H9 (cell line): ENCODE measurements at regions not wholly inside any gene's neighbourhood (a gene's known extent, or its start where the extent isn't known, plus 50 kb on each side); places are given as distances from the start of the nearest gene placed in this dataset.

Experiments used
- DNase-seq: peaks from one replicate; pipeline ENCODE4 v3.0.0-alpha.2; 2017
- H2AFZ ChIP-seq: one replicate; pipeline ENCODE4 v1.6.1; 2013; ENCODE audit warnings: mild to moderate bottlenecking, low read length, control low read depth, moderate library complexity
- H2AK5ac ChIP-seq: 2 replicates; pipeline ENCODE4 v1.6.1; 2013; ENCODE audit warnings: low read length, control low read depth, mixed read lengths; ENCODE audit not compliant: insufficient read length
- H2BK120ac ChIP-seq: one replicate; pipeline ENCODE4 v1.6.1; 2013; ENCODE audit warnings: low read depth, mild to moderate bottlenecking, low read length, control low read depth, inconsistent platforms; ENCODE audit not compliant: poor library complexity, severe bottlenecking
- H2BK12ac ChIP-seq: 2 replicates; pipeline ENCODE4 v1.6.1; 2013; ENCODE audit warnings: low read length, control low read depth, mixed read lengths, low read depth; ENCODE audit not compliant: insufficient read length
- H2BK15ac ChIP-seq: 2 replicates; pipeline ENCODE4 v1.6.1; 2013; ENCODE audit warnings: low read depth, low read length, control low read depth
- H2BK20ac ChIP-seq: one replicate; pipeline ENCODE4 v1.6.1; 2013; ENCODE audit warnings: low read depth, mild to moderate bottlenecking, low read length, control low read depth, inconsistent platforms; ENCODE audit not compliant: poor library complexity, severe bottlenecking
- H2BK5ac ChIP-seq: 2 replicates; pipeline ENCODE4 v1.6.1; 2013; ENCODE audit warnings: low read length, control low read depth, mixed read lengths; ENCODE audit not compliant: insufficient read length
- H3K14ac ChIP-seq: 2 replicates; pipeline ENCODE4 v1.6.1; 2013; ENCODE audit warnings: low read length, control low read depth; ENCODE audit not compliant: insufficient read depth
- H3K18ac ChIP-seq: 2 replicates; pipeline ENCODE4 v1.6.1; 2013; ENCODE audit warnings: low read depth, mild to moderate bottlenecking, mixed read lengths, low read length, control low read depth; ENCODE audit not compliant: insufficient read length
- H3K23ac ChIP-seq: 2 replicates; pipeline ENCODE4 v1.6.1; 2013; ENCODE audit warnings: low read length, control low read depth, mixed read lengths, low read depth; ENCODE audit not compliant: insufficient read length
- H3K23me2 ChIP-seq: 2 replicates; pipeline ENCODE4 v1.6.1; 2013; ENCODE audit warnings: low read depth, mild to moderate bottlenecking, mixed read lengths, low read length, control low read depth; ENCODE audit not compliant: insufficient read length, poor library complexity, severe bottlenecking
- H3K27ac ChIP-seq: 2 replicates; pipeline ENCODE4 v1.5.1; 2013; ENCODE audit warnings: low read length, control low read depth, mixed read lengths, low read depth; ENCODE audit not compliant: insufficient read length
- H3K27me3 ChIP-seq: 2 replicates; pipeline ENCODE4 v1.6.1; 2013; ENCODE audit warnings: low read length, control low read depth, inconsistent platforms; ENCODE audit not compliant: insufficient read depth
- H3K4ac ChIP-seq: 2 replicates; pipeline ENCODE4 v1.6.1; 2013; ENCODE audit warnings: low read depth, mild to moderate bottlenecking, control low read depth, inconsistent platforms, low read length, moderate library complexity
- H3K4me1 ChIP-seq: 2 replicates; pipeline ENCODE4 v1.6.1; 2013; ENCODE audit warnings: low read length, control low read depth, inconsistent platforms; ENCODE audit not compliant: insufficient read depth
- H3K4me2 ChIP-seq: 2 replicates; pipeline ENCODE4 v1.6.1; 2013; ENCODE audit warnings: low read length, control low read depth, mixed read lengths; ENCODE audit not compliant: insufficient read length, insufficient read depth
- H3K56ac ChIP-seq: 2 replicates; pipeline ENCODE4 v1.6.1; 2013; ENCODE audit warnings: low read depth, mild to moderate bottlenecking, mixed read lengths, low read length, control low read depth; ENCODE audit not compliant: insufficient read length
- H3K79me1 ChIP-seq: 2 replicates; pipeline ENCODE4 v1.6.1; 2013; ENCODE audit warnings: low read depth, mild to moderate bottlenecking, moderate library complexity, low read length, control low read depth, inconsistent platforms; ENCODE audit not compliant: insufficient read depth, poor library complexity, severe bottlenecking
- H3K79me2 ChIP-seq: 2 replicates; pipeline ENCODE4 v1.6.1; 2013; ENCODE audit warnings: low read length, control low read depth, inconsistent platforms; ENCODE audit not compliant: insufficient read depth
- H3K9ac ChIP-seq: 2 replicates; pipeline ENCODE4 v1.6.1; 2013; ENCODE audit warnings: low read length, control low read depth, mixed read lengths; ENCODE audit not compliant: insufficient read length; ENCODE audit errors: extremely low read depth
- H3K9me3 ChIP-seq: one replicate; pipeline ENCODE4 v1.6.1; 2013; ENCODE audit warnings: low read depth, low read length, inconsistent platforms; ENCODE audit not compliant: control insufficient read depth
- H3T11ph ChIP-seq: one replicate; pipeline ENCODE4 v1.6.1; 2013; ENCODE audit warnings: mild to moderate bottlenecking, low read length, control low read depth, inconsistent platforms
- H4K20me1 ChIP-seq: one replicate; pipeline ENCODE4 v1.6.1; 2013; ENCODE audit not compliant: control insufficient read depth, insufficient read length, insufficient read depth
- H4K5ac ChIP-seq: 2 replicates; pipeline ENCODE4 v1.6.1; 2013; ENCODE audit warnings: low read depth, mild to moderate bottlenecking, mixed read lengths, low read length, control low read depth; ENCODE audit not compliant: insufficient read length
- H4K8ac ChIP-seq: replicated peaks from 2 replicates; pipeline ENCODE4 v1.6.1; 2013; ENCODE audit warnings: low read length, control low read depth, mixed read lengths, low read depth; ENCODE audit not compliant: insufficient read length
- H4K91ac ChIP-seq: 2 replicates; pipeline ENCODE4 v1.6.1; 2013; ENCODE audit warnings: low read depth, mild to moderate bottlenecking, moderate library complexity, mixed read lengths, low read length, control low read depth; ENCODE audit not compliant: insufficient read length
- H3K27ac Mint-ChIP-seq, 3 experiments: 2 replicates in 2 of 3; 3 replicates in 1 of 3; pipeline ENCODE4 v1.8.0; 2020 to 2021; ENCODE audit warnings: mixed read lengths in 3 of 3, mild to moderate bottlenecking in 1 of 3, moderate library complexity in 1 of 3
- H3K27me3 Mint-ChIP-seq: 2 replicates; pipeline ENCODE4 v1.8.0; 2021; ENCODE audit warnings: low read depth, mild to moderate bottlenecking, moderate library complexity, mixed read lengths
- H3K36me3 Mint-ChIP-seq, 3 experiments: 2 replicates in 2 of 3; 3 replicates in 1 of 3; pipeline ENCODE4 v1.8.0; 2020 to 2021; ENCODE audit warnings: low read depth in 3 of 3, mixed read lengths in 3 of 3; ENCODE audit not compliant: insufficient read depth in 1 of 3
- H3K4me1 Mint-ChIP-seq, 2 experiments: 2 replicates each; pipeline ENCODE4 v1.8.0; 2020; ENCODE audit warnings: mixed read lengths in 2 of 2
- H3K4me3 Mint-ChIP-seq, 2 experiments: 2 replicates in 1 of 2; 3 replicates in 1 of 2; pipeline ENCODE4 v1.8.0; 2020 to 2021; ENCODE audit warnings: mild to moderate bottlenecking in 2 of 2, mixed read lengths in 2 of 2, moderate library complexity in 1 of 2
- H3K9me3 Mint-ChIP-seq, 2 experiments: 2 replicates in 1 of 2; 3 replicates in 1 of 2; pipeline ENCODE4 v1.8.0; 2020; ENCODE audit warnings: mild to moderate bottlenecking in 2 of 2, mixed read lengths in 2 of 2, moderate library complexity in 1 of 2
- WGBS: extraction: QIAGEN DNeasy Blood & Tissue Kit; methylation state at CpG from one replicate; pipeline ENCODE4 v1.1.7; 2013; ENCODE audit warnings: missing lambda C conversion rate, low lambda C conversion rate, mixed read lengths; ENCODE audit not compliant: insufficient read length; ENCODE audit errors: extremely low coverage; 5-methylcytosine and 5-hydroxymethylcytosine counted together
- TF ChIP-seq, protein P1 (sequence below): fragments of 200-600 bp; sonication (generic); conservative IDR thresholded peaks from 3 replicates; pipeline ENCODE4 v1.8.0; 2021; ENCODE audit warnings: antibody characterized with exemption, mild to moderate bottlenecking

DNA sequence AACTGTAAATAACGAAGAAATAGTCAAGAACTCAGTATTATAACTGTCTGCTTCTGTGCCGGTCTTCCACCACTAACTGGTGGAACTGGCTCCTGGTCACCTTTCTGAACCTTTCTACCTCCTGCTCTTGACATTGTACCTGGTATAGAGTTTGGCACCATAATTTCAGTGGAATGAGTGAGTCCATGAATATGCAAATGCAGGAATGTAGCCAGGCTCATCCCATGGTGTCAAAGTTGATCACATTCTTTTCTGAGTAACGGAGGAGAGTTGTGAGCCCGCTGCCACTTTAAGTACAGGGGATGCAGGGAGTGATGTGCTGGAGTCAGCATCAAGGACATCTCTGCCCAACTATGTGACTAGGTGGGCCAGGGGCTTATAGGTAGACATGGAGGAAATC lies 207.9 kb upstream of the HS3ST1 start:
- no peak overlapping the region for H3K9ac ChIP-seq
- no peak for DNase-seq
- no peak overlapping the region for H3K4me2 ChIP-seq
- H3K23me2 ChIP-seq = no peaks in the 10 kb centered on the region
- H3K18ac ChIP-seq = no peak overlapping the region
- no peak overlapping the region for H4K5ac ChIP-seq
- H3K23ac ChIP-seq = no peak overlapping the region
- H3K27me3 ChIP-seq = no peaks in the 10 kb centered on the region
- TF ChIP-seq, protein P1, sequence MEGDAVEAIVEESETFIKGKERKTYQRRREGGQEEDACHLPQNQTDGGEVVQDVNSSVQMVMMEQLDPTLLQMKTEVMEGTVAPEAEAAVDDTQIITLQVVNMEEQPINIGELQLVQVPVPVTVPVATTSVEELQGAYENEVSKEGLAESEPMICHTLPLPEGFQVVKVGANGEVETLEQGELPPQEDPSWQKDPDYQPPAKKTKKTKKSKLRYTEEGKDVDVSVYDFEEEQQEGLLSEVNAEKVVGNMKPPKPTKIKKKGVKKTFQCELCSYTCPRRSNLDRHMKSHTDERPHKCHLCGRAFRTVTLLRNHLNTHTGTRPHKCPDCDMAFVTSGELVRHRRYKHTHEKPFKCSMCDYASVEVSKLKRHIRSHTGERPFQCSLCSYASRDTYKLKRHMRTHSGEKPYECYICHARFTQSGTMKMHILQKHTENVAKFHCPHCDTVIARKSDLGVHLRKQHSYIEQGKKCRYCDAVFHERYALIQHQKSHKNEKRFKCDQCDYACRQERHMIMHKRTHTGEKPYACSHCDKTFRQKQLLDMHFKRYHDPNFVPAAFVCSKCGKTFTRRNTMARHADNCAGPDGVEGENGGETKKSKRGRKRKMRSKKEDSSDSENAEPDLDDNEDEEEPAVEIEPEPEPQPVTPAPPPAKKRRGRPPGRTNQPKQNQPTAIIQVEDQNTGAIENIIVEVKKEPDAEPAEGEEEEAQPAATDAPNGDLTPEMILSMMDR = no peak
- H3T11ph ChIP-seq = no peak overlapping the region
- no CpG with 5 or more reads among the region's 4 CpGs for WGBS
- H3K9me3 Mint-ChIP-seq = peaks cover 13 to 18% of the 10 kb centered on the region in 2 experiments
- H4K91ac ChIP-seq = no peak overlapping the region
- peaks cover 2 to 11% (median 10%) of the 10 kb centered on the region in 3 experiments; a peak in 4 of 7 replicates for H3K36me3 Mint-ChIP-seq
- H4K8ac ChIP-seq = no peak overlapping the region
- H3K27me3 Mint-ChIP-seq = no peaks in the 10 kb centered on the region
- no peak overlapping the region for H2BK5ac ChIP-seq
- H3K79me2 ChIP-seq = no peaks in the 10 kb centered on the region
- H3K4ac ChIP-seq = no peak overlapping the region
- H4K20me1 ChIP-seq = no peaks in the 10 kb centered on the region
- H3K27ac ChIP-seq = no peak overlapping the region
- no peaks in the 10 kb centered on the region; the same call in 1 of the 2 replicates for H3K4me1 ChIP-seq
- no peak overlapping the region for H2AFZ ChIP-seq
- no peak overlapping the region for H2BK12ac ChIP-seq
- H3K79me1 ChIP-seq = no peaks in the 10 kb centered on the region
- H3K4me1 Mint-ChIP-seq = peaks cover 24 to 25% of the 10 kb centered on the region in 2 experiments
- no peak overlapping the region for H2AK5ac ChIP-seq
- no peaks in the 10 kb centered on the region for H3K9me3 ChIP-seq
- no peak overlapping the region for H3K56ac ChIP-seq
- H3K14ac ChIP-seq = no peak overlapping the region
- no peak overlapping the region; a peak in 1 of 7 replicates for H3K27ac Mint-ChIP-seq
- no peak overlapping the region for H3K4me3 Mint-ChIP-seq
- no peak overlapping the region for H2BK15ac ChIP-seq
- H2BK120ac ChIP-seq = no peak overlapping the region
- H2BK20ac ChIP-seq = no peak overlapping the region
